Stimulated activated effector memory CD8-positive, alpha-beta T cell treated with anti-CD3 and anti-CD28 coated beads, Interleukin-12 subunit alpha, Interleukin-12 subunit beta, amount 100 ng/mL, for 72 hours (primary cell): ENCODE measurements at regions not wholly inside any gene's neighbourhood (a gene's known extent, or its start where the extent isn't known, plus 50 kb on each side); places are given as distances from the start of the nearest gene placed in this dataset.

Experiments used
- ATAC-seq: fragments of 150-1000 bp; cut with Tn5 transposase; 2 replicates; pipeline ENCODE4 v1.10.0; 2021
- DNase-seq, 2 donors: peaks; one replicate each; pipeline ENCODE4 v3.0.0; 2021 to 2022; ENCODE audit warnings: low spot score in 2 of 2
- H3K27ac Mint-ChIP-seq: one replicate; pipeline ENCODE4 v1.8.0; 2022; ENCODE audit warnings: mild to moderate bottlenecking, mixed read lengths
- H3K36me3 Mint-ChIP-seq: one replicate; pipeline ENCODE4 v1.8.0; 2022; ENCODE audit warnings: mild to moderate bottlenecking, mixed read lengths
- H3K4me1 Mint-ChIP-seq: one replicate; pipeline ENCODE4 v1.8.0; 2022; ENCODE audit warnings: mixed read lengths
- H3K4me3 Mint-ChIP-seq: one replicate; pipeline ENCODE4 v1.8.0; 2022; ENCODE audit warnings: mild to moderate bottlenecking, mixed read lengths
- H3K9me3 Mint-ChIP-seq: one replicate; pipeline ENCODE4 v1.8.0; 2022; ENCODE audit warnings: mixed read lengths

DNA sequence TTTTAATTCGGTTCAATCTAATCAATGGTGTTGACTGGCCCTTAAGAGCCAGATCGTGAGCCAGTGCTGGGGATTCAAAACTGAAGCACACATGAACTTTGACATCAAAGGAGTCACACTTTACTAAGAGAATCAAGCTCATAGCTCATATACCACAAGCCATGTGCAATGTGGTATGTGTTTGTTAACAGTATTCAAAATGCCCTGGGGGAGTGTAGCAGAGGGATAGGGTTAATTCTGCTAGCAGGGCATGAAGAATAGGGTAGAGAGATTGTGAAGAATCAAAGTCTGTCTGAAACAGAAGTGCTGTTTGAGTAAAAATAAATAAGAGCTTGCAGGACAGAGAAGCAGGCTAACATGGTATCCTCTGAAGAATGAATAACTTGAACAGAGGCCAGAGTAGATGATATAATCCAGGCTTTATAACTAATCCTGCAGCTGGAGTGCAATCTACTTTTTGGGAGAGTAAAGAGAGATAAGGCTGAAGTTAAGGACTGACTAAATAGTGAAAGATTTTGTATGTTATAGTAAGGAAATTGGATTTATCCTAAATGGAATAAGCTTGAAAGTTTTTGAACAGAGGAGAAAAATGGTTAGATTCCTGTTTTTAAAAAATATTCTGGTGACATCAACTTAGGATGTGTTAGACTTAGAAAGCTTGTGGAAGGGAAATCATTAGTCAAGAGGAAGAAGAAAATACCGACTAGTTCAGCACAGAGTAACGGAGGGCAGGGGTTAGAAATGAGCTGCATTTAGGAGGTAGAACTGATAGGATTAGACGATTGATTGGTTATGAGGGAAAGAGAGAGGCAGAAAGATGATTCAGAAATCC is 292.0 kb downstream of the NFKBIZ start:
- no peak for ATAC-seq
- no peak for DNase-seq
- Mint-ChIP-seq H3K9me3 (no peaks in the 10 kb centered on the region), H3K4me3 (no peak overlapping the region), H3K27ac (no peak overlapping the region), H3K4me1 (no peaks in the 10 kb centered on the region), H3K36me3 (no peaks in the 10 kb centered on the region)

DNA sequence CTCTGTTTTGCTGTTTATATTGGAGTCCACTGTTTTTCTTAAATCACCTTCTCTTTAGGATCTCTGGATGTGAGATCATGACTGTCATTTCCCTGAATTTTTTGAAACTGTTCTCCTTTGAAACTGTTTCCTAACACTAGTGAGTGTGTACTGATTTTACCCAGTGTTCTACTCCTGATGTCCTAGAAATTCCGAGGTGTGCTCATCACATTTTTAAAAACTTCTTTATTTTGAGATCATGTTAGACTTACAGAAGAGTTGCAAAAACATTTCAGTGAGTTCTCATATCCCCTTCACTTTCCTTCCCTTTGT is 292.6 kb downstream of the NFKBIZ start:
- no peak overlapping the region for H3K4me3 Mint-ChIP-seq
- ATAC-seq (no peak), DNase-seq (no peak)
- no peaks in the 10 kb centered on the region for H3K9me3 Mint-ChIP-seq
- no peak overlapping the region for H3K27ac Mint-ChIP-seq
- H3K4me1 Mint-ChIP-seq, result no peaks in the 10 kb centered on the region
- no peaks in the 10 kb centered on the region for H3K36me3 Mint-ChIP-seq

DNA sequence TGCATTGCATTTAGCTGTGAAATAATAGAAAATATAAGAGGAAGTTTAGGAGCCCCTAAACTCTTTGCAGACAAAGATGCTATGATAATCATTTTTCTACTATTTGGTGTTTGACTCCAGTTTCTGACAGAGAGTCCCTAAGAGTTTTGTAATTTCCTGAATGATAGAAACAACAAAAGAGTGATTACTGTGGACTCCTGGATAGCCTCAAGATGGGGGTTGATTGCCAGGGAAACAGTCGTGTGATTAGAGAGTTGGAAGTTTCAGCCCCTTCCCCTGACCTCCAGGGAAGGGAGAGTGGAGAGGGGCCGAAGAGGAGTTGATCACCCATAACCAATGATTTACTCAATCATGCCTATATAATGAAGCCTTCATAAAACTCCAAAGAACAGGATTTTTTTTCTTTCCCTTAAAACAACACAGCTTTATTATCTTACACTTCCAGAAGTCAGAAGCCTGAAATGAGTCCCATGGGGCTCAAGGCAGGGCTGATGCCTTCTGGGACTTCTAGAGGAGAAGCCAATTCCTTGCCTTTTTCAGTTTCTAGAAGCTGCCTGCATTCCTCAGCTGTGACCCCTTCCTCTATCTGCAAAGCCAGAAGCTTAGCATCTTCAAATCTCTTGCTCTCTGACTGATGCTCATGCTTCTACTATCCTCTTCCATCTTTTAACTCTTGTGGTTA is 292.3 kb upstream of the ZPLD1 start:
- ATAC-seq (no peak), DNase-seq (no peak)
- no peak overlapping the region for H3K4me3 Mint-ChIP-seq
- H3K36me3 Mint-ChIP-seq, result no peaks in the 10 kb centered on the region
- no peaks in the 10 kb centered on the region for H3K9me3 Mint-ChIP-seq
- H3K27ac Mint-ChIP-seq, result no peak overlapping the region
- H3K4me1 Mint-ChIP-seq, result no peaks in the 10 kb centered on the region

DNA sequence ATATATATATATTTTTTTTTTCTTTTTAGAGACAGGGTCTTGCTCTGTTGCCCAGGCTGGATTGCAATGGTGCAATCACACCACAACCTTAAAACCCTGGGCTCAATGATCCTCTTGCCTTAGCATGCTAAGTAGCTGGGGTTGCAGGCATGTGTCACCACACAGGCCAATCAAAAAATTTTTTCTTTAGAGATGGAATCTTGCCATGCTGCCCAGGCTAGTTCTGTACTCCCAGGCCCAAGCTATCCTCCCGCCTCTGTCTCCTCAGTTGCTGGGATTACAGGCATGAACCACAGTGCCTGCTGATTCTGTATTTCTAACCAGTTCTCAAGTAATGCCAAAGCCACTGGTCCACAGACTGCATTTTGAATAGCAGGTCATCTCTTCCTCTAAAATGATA is 291.3 kb upstream of the ZPLD1 start:
- Mint-ChIP-seq H3K4me1 (no peaks in the 10 kb centered on the region), H3K27ac (no peak overlapping the region), H3K9me3 (no peaks in the 10 kb centered on the region), H3K4me3 (no peak overlapping the region), H3K36me3 (no peaks in the 10 kb centered on the region)
- no peak for DNase-seq
- ATAC-seq, result no peak

DNA sequence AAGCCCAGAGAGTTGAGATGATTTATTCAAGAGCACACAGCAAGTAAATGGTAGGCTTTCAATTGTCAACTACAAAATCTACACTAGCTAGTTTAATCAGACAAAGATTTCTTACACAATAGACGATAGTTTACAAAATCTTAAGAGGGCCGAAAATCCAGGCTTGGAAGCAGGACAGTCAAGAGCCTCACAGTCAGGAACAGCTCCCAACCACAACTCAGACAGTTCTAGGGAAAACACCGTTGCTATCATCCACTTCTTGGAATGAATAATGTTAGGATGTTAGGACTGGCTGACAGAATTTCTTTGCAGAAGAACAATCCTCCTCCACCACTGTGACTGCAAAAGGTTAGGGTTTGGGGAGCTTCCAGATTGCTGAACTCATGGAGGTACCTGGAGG is 290.8 kb upstream of the ZPLD1 start:
- no peak overlapping the region for H3K27ac Mint-ChIP-seq
- H3K4me3 Mint-ChIP-seq, result no peak overlapping the region
- ATAC-seq, result no peak

DNA sequence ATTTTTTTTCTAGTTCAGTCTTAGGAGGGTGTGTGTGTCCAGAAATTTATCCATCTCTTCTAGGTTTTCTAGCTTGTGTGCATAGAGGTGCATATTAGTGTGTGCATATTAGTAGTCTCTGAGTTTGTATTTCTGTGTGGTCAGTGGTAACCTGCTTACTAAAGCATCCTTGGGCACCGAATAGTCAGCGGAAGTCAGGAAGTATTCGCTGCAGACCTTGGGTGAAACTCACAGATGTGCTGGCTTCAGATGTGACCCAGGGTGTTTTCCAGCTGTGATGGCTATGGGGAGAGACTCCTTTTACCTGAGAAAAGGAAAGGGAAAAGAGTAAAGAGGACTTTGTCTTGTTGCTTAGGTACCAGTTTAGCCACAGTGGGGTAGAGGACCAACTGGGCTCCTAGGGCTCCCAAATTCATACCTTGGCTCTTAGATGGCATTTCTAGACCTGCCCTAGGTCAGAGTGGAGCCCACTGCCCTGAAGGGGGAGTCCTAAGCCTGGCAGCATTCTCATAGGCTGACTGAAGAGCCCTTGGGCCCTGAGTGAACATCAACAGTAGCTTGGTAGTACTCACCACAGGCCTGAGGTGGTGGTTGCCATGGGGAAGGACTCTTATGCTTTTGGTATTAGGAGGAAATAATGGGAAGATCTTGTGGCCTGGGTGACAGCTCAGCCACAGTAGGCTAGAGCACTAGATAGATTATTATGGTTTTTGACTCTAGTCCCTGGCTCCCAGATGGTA is 286.0 kb upstream of the ZPLD1 start:
- Mint-ChIP-seq H3K4me1 (peaks cover 6% of the 10 kb centered on the region), H3K4me3 (no peak overlapping the region), H3K36me3 (no peaks in the 10 kb centered on the region), H3K9me3 (peaks cover 11% of the 10 kb centered on the region), H3K27ac (no peak overlapping the region)
- ATAC-seq, result no peak
- no peak for DNase-seq

More for the DNA sequence above, 290.8 kb upstream of the ZPLD1 start:
- DNase-seq, result no peak
- H3K4me1 Mint-ChIP-seq, result no peaks in the 10 kb centered on the region
- H3K9me3 Mint-ChIP-seq, result no peaks in the 10 kb centered on the region
- no peaks in the 10 kb centered on the region for H3K36me3 Mint-ChIP-seq

DNA sequence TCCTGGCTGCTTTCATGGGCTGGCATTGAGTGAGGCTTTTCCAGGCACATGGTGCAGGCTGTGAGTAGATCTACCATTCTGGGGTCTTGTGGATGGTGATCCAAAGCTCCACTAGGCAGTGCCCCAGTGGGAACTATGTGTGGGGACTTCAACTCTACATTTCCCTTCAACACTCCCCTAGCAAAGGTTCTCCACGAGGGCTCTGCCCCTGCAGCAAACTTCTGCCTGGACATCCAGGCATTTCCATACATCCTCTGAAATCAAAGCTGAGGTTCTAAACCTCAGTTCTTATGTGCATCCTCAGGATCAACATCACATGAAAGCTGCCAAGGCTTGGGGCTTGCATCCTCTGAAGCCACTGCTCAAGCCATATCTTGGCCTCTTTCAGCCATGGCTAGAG is 282.9 kb upstream of the ZPLD1 start:
- H3K4me1 Mint-ChIP-seq, result peaks cover 6% of the 10 kb centered on the region
- no peak for ATAC-seq
- H3K27ac Mint-ChIP-seq, result no peak overlapping the region
- peaks cover 11% of the 10 kb centered on the region for H3K9me3 Mint-ChIP-seq
- no peak overlapping the region for H3K4me3 Mint-ChIP-seq
- no peak for DNase-seq
- H3K36me3 Mint-ChIP-seq, result no peaks in the 10 kb centered on the region

DNA sequence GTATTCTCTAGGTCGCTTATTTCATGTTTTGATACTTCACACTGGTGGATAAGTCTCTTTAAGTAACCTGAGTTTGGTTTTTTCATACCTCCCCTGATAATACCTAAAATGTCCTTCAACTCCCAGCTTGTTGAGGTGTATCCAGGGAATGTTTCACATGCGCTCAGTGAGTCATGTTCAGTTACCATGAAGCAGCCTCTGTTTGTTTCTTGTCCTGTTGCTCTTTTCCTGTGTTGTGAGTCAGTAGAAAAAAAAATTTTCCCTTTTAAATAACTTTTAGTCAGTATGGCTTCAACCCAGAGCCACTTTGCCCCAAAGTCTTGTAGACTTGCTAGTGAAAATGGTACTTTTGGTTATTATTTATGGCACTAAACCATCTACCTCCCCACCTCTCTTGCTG is 278.4 kb upstream of the ZPLD1 start:
- no peak overlapping the region for H3K27ac Mint-ChIP-seq
- no peak overlapping the region for H3K4me3 Mint-ChIP-seq
- ATAC-seq (no peak), DNase-seq (no peak)
- no peaks in the 10 kb centered on the region for H3K36me3 Mint-ChIP-seq
- peaks cover 6% of the 10 kb centered on the region for H3K4me1 Mint-ChIP-seq
- peaks cover 5% of the 10 kb centered on the region for H3K9me3 Mint-ChIP-seq

DNA sequence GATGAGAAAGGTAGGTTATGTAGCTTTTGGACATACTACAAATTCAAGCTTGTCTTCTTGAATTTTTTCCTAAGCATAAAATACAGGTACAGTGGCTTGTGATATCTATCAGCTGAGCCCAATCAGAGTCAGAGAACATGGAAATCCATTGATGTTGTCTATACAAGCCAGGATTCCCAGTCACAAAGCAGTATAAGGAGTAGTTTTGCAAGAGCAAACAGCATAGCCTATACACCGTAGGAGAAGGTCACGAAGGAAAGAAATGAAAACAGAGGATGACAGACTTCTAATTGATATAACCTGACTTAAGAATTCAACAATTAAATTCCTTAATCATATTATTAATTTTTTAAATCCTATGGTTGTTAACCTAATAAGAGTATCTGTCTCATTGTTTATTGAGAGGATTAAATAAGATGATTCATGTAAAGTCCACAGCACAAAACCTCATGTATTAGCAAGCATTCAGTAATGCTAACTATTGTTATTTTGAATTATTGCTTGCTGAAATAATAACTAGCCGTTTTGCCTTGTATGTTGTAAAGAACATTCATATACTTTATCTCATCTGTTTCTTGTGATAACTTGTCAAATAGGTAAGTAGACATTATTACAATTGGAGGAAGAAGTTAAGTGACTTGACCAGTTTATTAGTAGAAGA is 276.6 kb upstream of the ZPLD1 start:
- ATAC-seq, result no peak
- no peaks in the 10 kb centered on the region for H3K36me3 Mint-ChIP-seq
- no peak for DNase-seq
- H3K4me1 Mint-ChIP-seq, result peaks cover 17% of the 10 kb centered on the region
- no peak overlapping the region for H3K27ac Mint-ChIP-seq
- no peak overlapping the region for H3K4me3 Mint-ChIP-seq
- no peaks in the 10 kb centered on the region for H3K9me3 Mint-ChIP-seq

DNA sequence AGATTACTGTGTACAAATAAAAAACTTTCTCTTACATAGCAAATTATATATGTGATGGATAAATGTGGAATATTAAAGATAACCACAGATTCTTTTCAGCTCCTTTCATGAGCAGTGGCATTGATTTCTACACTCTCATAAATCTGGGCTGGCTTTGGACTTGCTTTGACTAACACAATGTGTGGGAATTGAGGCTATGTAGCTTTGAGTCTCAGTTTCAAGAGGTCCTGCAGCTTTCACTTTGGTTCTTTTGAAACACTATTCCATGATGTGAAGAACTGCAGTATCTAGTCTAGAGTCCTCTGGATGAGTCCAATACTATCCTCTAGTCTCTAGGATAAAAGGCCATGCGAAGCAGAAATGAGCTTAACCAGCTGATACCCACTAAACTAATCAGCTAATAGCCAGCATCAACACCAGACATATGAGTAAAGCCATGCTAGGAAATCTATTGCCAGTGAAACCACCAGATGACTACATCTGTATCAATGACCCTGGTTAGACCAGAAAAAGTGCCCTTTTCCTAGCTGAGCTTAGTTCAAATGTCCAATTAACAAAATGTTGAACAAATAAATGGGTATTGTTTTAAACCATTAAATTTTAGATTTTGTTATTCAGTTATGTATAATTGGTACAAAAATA is 274.9 kb upstream of the ZPLD1 start:
- peaks cover 17% of the 10 kb centered on the region for H3K4me1 Mint-ChIP-seq
- H3K36me3 Mint-ChIP-seq, result no peaks in the 10 kb centered on the region
- no peaks in the 10 kb centered on the region for H3K9me3 Mint-ChIP-seq
- DNase-seq (no peak), ATAC-seq (peak; percentile 52)
- no peak overlapping the region for H3K27ac Mint-ChIP-seq
- no peak overlapping the region for H3K4me3 Mint-ChIP-seq

DNA sequence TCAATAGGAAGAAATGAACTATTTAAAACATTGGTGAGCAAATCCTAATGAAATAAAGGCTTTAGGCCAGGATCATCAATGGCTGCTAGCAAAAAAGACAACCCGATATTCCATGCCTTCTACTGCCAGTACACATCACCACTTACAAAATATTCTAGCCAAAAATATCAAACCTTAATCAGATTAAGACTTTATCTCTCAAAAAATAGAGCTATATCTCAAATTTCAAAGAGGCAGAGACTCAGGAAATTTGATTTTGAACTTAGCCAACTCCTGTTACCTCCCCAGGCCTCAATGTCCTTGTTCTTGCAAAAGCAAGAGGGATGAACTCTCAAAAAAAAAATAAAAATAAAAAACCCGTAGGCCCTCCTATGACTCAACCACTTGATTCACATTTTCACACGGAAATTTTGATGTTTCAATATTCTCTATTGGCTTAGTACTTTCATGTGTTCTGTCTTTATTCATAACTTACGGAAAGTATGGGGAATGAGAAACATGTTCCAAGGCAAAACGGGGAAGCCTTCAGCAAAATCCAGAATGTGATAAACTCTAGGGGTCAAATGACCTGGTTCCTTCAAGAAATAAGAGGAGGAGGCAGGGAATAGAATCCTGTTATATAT is 273.3 kb upstream of the ZPLD1 start:
- H3K27ac Mint-ChIP-seq, result peak overlapping the region; percentile 67
- peak; percentile 52 for ATAC-seq
- no peak overlapping the region for H3K4me3 Mint-ChIP-seq
- DNase-seq, result no peak
- no peaks in the 10 kb centered on the region for H3K9me3 Mint-ChIP-seq
- H3K36me3 Mint-ChIP-seq, result no peaks in the 10 kb centered on the region
- H3K4me1 Mint-ChIP-seq, result peaks cover 17% of the 10 kb centered on the region

DNA sequence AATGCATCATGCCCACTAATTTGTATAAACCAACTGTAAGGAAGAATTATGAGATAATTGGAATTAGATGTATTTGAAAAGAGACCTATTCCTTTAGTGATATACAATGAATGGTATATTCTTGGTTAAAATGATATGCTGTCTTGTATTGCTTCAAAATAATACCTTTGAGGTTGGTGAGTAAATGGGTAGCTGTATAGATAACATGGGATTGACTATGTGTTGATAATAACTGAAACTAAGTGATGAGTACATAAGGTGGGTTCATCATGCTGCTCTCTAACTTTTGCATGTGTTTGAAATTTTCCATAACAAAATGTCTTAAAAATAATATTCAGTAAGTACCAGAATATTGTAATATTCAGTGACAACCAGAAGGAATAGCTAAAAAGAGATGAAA is 272.6 kb upstream of the ZPLD1 start:
- H3K27ac Mint-ChIP-seq, result peak overlapping the region; percentile 67
- H3K4me3 Mint-ChIP-seq, result no peak overlapping the region
- ATAC-seq, result peak; percentile 98

DNA sequence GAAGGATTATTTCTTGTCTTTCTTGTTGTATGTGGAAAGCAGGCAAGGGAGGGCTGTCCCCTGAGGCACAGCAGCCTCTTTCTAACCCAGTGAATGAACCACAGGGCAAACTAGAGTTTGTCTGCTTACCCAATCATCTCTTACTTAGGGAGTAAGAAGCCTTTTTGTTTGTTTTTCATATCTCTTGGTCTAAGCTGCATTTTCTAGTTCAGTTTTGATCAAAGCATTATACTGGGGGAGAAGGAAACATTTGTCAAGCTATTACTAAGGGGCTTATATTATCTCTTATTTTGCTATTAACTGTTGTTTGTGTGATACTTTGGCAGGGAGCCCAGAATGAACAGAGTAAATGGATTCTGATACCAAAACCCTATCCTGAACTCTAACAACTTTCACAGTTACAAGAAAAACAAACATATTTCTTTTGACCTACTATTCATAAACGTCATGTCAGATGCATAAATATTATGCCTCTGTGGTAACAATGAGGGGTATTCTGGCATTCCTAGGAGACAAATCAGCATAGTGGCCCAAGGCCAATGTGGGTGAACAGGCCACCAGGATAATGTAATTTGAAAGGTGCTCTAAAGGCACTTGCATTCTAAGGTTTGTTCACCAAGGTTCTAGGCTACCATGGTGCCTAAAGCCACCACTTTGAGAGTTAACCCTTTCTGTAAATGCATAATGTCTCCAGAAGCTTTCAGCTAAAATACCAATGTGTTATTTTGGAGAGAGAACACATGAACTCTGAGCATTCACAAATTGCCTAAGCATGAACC is 271.6 kb upstream of the ZPLD1 start:
- Mint-ChIP-seq H3K4me3 (no peak overlapping the region), H3K4me1 (peaks cover 17% of the 10 kb centered on the region), H3K9me3 (no peaks in the 10 kb centered on the region), H3K27ac (peak overlapping the region; percentile 67), H3K36me3 (no peaks in the 10 kb centered on the region)
- ATAC-seq (peak; percentile 41), DNase-seq (no peak)

More for the DNA sequence above, 272.6 kb upstream of the ZPLD1 start:
- DNase-seq, result no peak
- no peaks in the 10 kb centered on the region for H3K36me3 Mint-ChIP-seq
- peaks cover 17% of the 10 kb centered on the region for H3K4me1 Mint-ChIP-seq
- no peaks in the 10 kb centered on the region for H3K9me3 Mint-ChIP-seq

DNA sequence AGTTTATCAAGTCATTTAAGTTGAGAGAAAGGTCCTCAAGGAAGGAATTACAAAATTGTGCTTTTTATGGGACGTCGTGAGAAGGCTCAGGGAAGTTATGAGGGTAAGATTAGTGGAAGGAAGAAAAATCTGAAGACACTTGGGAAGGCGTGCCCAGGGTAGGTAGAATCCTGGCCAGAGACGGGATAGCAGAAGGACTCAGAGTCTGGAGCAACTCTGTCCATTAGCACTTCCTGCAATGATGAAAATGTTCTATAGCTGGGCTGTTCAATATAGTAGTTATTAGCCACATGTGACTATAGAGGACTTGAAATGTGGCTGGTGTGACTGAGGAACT is 271.0 kb upstream of the ZPLD1 start:
- Mint-ChIP-seq H3K9me3 (no peaks in the 10 kb centered on the region), H3K27ac (no peak overlapping the region), H3K4me3 (no peak overlapping the region), H3K36me3 (no peaks in the 10 kb centered on the region), H3K4me1 (peaks cover 17% of the 10 kb centered on the region)
- DNase-seq, result no peak
- no peak for ATAC-seq
